SIG-M5 (cell line): ENCODE measurements at regions not wholly inside any gene's neighbourhood (a gene's known extent, or its start where the extent isn't known, plus 50 kb on each side); places are given as distances from the start of the nearest gene placed in this dataset.
"Not testable (repeated sequence)": the region's sequence is repeated elsewhere in the genome, so short reads cannot be mapped to it uniquely, and the experiment has no call there.

ENCODE experiments used
- DNase-seq: peaks from one replicate; lab custom pipeline; 2025; lab: John Stamatoyannopoulos, UW

DNA sequence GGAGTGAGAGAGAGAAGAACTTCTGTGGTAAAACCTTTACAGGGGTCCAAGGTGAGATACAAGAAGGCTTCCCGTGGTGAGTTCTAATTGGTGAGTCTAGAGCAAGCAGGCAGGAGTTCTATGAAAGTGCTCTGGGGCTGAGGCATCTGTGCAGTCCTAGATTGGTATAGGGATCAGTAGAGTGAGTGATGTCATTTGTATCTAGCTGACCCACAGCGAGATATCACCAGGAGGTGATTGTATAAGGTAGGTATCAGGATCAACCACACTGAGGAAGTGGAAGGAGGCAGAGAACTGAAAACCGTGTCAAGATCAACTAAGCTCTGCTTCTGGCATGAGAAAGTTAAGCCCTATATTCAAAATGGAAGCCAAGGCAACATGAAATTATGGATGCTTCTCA, 1648.9 kb upstream of the TMEFF2 start:
- DNase-seq, result no peak

DNA sequence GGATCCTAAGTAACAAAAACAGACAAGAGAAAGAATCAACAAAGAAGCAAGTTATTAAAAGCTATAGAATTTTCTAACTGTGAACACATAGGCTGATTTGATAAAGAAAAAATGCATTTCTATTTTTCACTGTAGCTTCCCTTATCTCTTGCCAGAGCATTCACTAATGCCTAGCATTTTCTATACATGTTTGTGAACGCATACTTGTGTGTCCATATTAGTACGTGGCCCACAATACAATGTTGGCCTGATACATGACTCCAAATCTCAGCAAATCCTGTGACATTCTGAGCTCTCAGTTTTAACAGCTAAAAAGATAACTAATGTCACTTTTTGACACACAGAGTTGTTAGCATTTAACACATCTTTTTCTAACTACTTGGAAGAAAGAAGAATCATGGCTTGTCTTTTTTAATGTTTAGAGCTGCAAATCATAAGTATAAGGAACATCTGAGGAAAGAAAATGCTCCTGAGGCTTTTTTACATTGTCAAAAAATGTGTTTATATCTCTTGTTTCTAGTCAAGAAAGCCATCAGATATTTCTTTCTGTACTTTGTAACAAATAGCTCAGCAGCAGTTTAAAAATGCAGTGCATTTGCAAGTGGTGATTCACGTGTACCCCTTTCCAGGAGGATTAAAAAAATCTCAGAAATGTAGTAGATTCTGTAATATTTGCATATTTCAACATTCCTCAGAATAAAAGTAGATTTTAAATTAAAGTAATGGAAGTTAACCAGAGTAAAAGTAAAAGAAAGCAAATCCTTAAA, 1646.8 kb upstream of the TMEFF2 start:
- DNase-seq, result no peak

DNA sequence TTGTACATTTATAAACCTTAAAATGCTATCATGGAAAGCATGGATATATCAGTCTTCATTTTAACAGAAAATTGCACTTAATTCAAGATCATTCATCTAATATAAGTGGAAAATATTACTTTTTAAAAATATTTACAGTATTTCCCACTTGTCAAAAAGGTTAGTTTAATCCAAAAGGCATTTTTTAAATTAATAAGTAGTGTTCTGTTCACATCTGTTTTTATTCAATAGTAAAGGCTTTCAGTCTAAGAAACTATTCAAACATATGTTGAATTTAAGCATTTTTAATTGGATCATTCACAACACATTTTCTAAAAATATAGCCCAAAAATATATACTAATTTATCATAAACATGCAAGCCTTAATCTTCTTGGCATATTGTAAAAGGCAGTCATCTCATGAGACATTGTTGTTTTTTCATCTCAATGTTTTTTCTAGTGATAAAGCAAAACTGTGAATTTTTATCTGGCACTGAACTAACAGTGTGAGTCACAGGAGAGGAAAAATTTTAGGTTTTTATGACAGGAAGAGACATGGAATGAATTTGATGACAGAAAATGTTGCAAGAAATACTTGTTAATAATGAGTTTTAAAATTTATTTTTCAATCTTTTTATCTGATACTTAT, 1642.5 kb upstream of the TMEFF2 start:
- DNase-seq, result no peak

DNA sequence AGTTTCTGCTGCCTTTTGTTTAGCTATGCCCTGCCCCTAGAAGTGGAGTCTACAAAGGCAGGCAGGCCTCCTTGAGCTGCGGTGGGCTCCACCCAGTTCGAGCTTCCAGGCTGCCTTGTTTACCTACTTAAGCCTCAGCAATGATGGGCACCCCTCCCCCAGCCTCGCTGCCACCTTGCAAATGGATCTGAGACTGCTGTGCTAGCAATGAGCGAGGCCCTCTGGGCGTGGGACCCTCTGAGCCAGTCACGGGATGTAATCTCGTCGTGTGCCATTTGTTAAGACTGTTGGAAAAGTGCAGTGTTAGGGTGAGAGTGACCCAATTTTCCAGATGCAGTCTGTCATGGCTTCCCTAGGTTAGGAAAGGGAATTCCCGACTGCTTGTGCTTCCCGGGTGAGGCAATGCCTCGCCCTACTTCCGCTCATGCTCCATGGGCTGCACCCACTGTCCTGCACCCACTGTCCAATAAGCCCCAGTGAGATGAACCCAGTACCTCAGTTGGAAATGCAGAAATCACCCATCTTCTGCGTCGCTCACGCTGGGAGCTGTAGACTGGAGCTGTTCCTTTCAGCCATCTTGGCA, 1641.8 kb upstream of the TMEFF2 start:
- not testable (repeated sequence) for DNase-seq

DNA sequence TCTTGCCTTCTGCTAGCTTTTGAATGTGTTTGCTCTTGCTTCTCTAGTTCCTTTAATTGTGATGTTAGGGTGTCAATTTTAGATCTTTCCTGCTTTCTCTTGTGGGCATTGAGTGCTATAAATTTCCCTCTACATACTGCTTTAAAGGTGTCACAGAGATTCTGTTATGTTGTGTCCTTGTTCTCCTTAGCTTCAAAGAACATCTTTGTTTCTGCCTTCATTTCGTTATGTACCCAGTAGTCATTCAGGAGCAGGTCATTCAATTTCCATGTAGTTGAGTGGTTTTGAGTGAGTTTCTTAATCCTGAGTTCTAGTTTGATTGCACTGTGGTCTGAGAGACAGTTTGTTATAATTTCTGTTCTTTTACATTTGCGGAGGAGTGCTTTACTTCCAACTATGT, 1639.2 kb upstream of the TMEFF2 start:
- not testable (repeated sequence) for DNase-seq

DNA sequence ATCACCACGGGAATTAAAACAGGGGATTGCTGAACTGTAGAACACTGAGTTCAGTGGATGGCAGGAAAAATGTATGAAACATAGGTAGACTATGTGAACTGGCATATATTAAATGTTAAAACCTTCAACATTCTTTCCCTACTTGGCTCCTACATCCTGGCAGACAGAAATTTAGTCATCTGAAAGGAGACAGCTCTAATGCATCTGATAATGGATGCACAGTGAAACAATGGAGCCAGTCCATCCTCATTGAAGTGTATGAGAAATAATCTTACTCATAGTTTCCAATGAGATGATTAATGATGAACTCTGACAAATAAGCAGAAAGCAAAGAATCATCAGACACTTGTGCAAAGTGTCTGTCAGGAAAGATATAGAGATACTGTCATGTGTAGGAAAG, 1629.7 kb upstream of the TMEFF2 start:
- DNase-seq, result no peak

DNA sequence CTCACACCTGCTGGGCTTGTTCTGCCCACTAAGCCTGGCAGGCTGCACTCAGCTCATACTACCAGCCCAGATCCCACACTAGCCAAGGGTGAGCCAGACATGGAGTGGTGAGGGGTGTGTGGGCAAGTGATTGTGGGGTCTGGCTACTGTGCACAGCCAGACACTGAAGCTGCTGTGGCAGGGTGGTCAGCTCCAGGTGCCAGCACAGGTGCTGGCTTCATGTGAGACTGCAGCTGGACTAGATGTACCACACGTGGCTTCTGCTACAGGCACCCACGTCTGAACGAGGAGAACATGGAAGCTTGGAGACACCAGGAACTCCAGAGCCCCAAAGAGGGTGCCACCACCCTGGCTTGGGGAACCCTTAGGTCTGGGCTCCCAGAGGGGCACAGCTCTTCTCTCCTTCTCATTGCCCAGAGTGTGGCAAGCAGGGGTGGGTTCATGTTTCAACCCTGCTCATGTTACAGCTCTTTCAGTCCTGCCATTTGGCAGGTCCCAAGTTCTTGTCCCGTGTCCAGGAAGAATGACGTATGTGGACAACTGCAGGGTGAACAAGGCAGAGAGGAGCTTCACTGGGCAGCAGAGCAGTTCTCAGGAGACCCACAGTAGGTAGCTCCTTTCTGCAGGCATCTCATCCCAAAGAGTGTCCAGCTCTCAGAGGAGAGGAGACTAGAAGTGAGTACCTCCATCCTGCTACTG, 1624.2 kb upstream of the TMEFF2 start:
- no peak for DNase-seq

DNA sequence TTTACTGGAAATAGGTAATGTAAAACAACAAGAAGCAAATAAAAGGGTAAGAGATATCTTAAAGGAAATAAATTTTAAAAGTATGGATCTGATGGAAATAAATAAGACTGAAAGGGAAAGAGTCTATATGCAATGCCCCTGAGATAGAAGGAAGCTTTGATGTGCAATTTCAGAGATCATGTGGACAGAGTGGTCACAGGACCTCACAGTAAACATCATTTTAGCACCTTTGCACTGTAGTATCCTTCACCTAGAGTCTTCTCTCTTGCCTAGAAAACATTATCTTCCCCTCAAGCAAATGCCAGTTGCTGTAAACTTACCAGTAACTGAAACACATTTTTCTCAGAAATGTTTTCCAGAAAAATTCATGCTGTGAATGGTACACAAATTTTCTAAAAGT, 1621.3 kb upstream of the TMEFF2 start:
- no peak for DNase-seq

DNA sequence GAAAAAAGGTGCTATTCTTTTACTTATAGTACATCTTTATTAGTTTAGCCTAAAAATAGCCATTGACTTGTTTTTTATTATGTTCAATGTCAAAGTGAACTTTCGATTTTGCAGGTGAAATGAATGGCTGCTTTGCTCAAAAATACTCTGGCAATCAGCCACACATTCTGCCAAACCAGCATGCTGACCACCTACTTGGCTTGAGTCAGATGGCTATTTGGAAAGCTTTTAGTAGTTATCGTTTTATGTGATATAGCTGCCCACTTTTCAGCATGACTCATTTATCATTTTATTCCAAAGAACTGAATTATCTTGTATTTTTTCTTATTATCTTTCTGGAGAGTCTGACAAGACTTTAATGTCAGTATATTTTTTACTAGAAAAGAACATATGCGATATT, 1615.8 kb upstream of the TMEFF2 start:
- no peak for DNase-seq

DNA sequence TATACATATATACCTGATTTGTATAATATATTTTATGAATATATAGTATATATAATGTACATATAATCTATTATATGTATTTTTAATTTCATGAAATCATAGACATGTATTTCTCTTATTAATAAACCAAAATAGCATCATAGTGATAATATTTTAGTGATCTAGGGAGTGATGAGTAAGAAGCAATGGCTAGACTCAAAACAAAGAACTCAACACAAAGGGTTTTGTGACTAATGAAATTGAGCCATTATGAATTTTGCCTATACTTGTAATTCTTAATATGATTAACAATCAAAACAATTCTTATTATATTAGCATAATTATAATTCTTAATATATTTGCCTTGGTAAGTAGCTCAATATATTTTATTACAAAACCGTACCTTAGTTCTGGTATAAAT, 1614.1 kb upstream of the TMEFF2 start:
- DNase-seq, result no peak

DNA sequence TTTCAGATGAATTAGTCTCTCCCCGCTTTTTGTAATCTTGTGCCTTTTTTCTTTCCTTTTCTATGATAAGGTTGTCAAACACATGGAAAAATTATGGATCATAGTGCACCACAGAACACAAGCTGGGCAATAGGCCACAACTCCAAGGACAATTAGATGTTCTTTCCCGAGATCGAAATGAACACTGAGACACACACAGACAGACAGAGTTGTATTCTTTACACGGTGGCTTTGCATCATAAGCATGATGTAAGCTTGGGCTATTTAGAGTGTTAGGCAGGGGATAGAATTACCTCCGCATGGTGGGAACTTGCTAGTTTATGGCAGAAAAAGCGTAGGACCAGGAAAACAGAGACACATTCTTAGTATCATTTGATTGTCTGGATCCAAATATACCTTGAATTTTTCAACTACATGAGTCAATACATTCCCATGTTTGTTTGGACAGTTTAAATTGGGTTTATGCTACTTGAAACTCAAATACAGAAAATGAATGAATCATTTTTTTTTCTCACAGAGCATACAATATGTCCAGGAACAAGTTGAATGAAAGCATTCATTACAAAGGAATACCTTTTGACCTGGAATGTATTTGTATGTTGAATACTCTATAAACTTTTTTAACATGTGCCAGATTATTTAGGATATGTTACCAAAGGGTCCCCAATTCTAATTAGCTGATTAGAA, 1611.5 kb upstream of the TMEFF2 start:
- DNase-seq, result no peak

DNA sequence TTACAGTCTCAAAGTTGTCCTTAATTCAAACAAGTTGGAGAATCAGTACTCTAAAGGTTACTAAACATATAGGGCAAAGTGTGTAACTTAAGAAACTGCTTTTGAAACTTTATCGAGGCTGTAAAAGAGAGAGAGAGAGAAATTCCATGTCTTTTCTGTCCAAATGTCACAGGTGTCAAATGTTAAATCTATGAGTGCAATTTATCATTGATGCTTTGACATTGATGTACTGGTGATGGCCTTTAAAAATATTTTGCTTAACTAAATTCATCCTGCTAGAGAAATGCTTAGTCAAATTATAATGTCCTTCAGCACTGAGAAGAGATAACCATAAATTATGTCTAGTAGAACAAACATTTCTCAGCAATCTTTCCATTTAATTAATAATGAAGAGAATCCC, 1602.1 kb upstream of the TMEFF2 start:
- no peak for DNase-seq

DNA sequence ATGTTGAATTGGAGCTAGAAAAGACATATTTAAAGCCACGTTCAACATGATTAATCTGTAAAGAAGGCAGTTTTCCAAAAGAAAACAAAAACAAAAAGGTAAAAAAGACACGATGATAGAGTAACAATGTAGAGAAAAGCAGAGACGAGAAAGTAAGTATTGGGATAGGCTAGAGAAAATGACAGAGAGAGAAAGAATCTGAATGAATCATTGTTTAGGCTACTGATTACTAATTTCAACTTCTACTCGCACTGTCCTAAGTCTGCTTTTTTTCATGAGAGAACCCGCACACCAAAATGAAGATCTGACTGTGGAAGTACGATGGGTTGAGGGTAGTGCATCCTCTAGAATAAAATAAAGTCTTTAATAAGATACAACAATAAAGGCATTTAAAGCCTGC, 1599.2 kb upstream of the TMEFF2 start:
- DNase-seq, result no peak

DNA sequence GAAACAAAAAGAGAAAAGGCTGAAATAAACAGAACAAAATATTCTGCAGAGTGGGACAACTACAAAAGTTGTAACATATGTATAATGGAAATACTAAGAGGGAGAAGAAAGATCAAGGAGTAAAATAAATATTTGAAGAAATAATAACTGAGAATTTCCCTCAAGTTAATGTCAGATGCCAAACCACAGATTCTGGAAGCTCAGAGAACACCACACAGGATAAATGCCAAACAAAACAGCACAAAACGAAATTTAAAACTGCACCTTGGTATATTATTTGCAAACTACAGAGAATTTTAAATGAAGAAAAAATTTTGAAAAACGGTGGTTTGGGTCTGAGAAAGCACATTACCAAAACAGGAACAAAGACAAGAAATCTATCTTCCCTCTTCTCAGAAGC, 1588.9 kb upstream of the TMEFF2 start:
- no peak for DNase-seq

DNA sequence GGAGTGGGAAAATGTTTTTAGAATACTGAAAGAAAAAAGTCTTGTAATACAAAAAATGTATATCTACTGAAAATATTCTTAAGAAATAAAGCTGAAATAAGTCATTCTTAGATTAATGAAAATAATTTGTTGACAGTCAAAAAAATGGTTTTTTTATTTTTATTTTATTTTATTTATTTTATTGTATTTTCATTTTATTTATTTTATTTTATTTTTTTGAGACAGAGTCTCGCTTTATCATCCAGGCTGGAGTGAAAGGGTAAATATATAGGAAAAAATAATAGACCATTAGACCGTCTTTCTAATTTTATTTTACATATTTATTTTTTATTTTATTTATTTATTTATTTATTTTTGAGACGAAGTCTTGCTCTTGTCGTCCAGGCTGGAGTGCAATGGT, 1583.6 kb upstream of the TMEFF2 start:
- DNase-seq, result no peak

DNA sequence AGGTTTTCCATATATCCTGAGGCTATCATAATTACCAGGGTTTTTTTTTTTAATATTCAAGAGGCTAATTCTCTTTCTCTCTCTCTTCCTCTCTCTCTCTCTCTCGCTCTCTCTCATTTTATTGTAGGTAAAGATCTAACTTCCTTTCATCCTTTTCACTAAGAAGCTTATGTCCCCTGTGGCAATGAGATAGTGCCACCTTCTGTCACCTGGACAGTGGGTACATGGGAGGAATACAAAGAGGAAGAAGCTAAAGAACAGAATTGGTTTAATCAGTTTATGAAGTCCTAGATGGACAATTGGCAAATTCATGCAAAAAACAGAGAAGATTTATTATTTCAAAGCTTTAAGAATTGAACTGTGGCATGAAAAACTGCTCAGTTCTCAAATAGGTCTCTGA, 1582.3 kb upstream of the TMEFF2 start:
- DNase-seq, result no peak

DNA sequence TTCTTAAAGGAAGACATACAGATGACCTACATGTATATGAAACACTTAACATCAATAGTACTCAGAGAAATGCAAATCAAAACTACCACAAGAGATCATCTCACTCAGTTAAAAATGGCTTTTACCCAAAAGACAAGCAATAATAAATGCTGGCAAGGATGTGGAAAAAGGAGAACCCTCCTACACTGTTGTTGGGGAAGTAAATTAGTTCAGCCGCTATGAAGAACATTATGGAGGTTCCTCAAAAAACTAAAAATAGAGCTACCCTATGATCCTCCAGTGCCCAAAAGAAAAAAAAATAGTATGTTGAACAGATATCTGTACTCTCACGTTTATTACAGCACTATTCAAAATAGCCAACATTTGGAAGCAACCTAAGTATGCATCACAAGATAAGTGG, 1579.4 kb upstream of the TMEFF2 start:
- no peak for DNase-seq

DNA sequence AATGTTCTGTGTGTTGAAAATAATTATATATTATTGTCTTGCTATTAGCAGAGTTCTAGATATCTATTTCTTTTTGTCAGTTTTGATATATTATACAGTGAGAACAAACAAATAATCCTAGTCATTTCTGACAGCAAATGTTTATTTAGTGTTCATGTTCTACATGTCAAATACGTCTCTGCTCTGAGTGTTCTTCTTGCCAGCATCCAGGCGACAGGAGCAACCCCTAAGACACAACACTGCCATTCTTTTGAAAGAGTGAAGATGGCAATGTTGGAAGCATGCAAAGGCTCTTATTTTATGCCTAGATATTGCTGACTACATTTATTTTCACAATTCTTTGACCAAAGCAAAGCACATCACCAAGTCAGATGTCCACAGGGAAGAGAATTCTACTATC, 1556.6 kb upstream of the TMEFF2 start:
- DNase-seq, result no peak

DNA sequence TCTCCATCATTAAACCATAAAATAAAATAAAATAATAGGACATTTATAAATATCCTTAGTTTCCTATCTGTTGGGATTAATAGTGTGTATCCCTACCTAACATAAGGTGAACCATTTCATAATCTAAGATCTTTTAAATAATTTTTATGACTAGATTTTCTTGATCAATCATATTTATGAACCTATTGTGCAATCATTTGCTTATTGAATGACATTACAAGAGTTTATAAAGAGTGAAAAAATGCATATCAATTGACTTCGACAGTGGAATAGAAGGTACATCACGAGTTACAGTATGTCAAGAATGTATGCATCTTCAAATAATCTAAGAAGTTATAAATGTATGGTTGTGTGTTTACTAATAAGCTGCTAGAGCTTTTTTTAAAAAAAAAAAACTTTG, 1554.8 kb upstream of the TMEFF2 start:
- DNase-seq, result no peak

DNA sequence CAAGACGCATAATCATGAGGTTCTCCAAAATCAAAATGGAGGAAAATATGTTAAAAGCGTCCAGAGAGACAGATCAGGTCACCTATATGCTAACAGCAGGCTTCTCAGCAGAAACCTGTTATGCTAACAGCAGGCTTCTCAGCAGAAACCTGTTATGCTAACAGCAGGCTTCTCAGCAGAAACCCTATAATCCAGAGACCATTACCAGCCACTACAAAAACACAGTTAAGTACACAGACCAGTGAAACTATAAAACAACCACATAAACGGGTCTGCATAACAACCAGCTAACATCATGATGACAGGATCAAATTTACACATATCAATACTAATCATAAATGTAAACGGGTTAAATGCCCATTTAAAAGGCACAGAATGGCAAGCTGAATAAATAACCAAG, 1548.4 kb upstream of the TMEFF2 start:
- DNase-seq, result no peak

DNA sequence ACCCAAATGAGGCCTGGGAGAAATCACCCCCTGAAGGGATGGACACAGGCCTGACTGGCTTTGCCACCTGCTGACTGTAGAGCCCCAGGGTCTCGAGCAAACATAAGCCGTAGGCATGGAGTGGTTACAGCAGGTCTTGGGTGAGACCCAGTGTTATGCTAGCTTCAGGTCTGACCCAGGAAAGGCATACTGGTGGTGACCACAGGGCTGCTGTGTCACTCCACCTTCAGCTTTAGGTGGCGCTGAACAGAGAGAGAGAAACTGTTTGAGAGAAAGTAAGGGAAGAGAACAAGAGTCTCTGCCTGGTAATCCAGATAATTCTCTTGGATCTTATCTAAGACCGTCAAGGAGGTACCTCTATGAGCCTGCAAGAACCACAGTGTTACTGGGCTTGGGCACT, 1544.2 kb upstream of the TMEFF2 start:
- no peak for DNase-seq

DNA sequence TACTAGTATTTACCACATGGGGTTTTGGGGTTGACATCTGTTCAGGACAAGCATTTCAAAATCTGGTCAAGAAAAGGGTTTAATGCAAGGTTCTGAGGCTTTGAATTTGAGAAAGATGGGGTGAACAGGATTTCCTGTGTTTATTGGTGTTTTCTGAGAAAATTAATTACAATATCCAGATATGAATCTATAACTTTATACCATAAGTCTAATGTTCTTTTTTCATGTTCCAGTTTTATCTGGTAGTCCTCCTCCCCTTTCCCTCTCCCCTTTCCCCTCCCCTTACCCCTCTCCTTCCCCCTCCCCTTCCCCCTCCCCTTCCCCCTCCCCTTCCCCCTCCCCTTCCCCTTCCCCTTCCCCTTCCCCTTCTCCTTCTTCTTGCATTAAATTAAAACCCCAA, 1518.2 kb upstream of the TMEFF2 start:
- DNase-seq, result no peak

DNA sequence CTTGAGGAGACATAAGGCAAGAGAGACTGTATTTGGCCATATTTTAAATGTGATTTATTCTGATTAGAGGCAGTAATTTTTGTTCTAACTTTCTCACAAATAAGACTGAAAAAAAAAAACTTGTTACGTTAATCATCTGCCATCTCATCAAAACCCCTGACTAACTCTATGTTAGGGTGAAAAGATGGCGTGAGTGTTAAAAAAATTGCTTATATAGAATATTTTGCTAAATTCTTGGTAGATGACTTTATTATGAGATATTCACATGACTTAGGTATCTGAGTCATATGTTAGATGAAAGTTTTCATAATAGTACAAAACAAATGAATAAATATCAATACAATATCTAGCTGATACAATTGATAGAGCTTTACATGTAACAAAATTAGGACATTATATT, 1508.7 kb upstream of the TMEFF2 start:
- DNase-seq, result no peak
